Kidney tubule cell (primary cell): ENCODE measurements at regions not wholly inside any gene's neighbourhood (a gene's known extent, or its start where the extent isn't known, plus 50 kb on each side); places are given as distances from the start of the nearest gene placed in this dataset.

Source experiments
- DNase-seq: peaks from one replicate; pipeline ENCODE4 v3.0.0-alpha.2; 2018; ENCODE audit warnings: low spot score

DNA sequence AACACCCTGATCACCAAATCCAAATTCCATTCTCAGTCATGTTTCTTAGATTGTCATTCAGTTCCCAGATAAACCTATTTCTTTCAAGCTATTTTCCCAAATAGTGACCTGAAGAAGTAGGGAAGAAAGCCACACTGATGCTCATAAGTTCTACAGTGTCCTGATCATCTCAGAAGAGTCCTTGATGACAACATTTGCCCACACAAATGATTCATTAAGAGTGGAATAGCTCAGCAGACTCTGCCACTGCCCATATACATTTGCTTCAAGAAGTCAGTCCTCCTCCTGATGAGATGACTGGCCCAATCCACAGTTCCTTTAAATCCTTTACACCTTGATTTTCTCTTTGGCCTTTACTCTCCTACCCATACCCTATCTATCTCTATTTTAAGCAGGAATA is 283.7 kb upstream of the NR4A3 start:
- no peak for DNase-seq

GRCh38 chr9:99544526-99544925 is 277.2 kb upstream of the NR4A3 start:
- DNase-seq, result no peak

- no peak for DNase-seq
Measured at GRCh38 chr9:99549441-99549840, 272.2 kb upstream of the NR4A3 start.

DNA sequence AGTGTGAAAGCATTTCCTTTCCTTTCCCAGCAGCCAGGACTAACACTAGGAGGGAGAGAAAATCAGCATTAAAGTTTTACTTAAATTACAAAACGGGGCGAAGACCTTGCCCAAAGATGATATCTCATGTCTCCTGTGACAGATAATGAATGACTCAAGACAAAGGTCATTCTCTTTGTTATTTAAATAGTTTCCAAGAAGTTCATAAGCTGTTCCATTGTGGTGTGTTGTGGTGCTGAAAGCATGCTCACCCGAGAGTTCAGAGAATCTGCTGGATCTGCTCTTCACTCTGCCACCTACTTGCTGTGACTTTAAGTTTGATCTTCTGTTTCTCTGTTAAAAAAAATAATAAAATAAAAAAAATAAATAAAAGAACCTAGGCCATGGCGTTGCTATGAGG is 265.9 kb upstream of the NR4A3 start:
- no peak for DNase-seq

DNA sequence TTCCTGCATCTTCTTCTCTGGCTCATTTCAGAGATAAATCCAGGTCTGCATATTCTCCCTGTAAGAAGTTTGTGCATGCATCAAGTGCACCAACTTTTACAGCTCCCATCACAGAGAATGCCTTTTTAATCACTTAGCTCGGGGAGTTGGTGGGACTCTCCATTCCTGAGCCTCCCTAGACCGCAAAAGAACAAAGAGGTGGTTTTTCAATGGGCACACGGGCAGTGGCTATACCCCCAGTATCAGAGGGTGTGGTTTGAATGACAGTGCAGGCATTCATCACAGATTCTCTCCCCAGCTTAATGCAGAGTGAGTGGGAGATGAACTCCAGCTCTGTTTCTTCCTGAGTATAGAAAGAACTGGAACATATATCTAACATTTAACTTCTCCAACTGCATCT is 264.7 kb upstream of the NR4A3 start:
- DNase-seq, result no peak

GRCh38 chr9:99557816-99558215 is 263.9 kb upstream of the NR4A3 start:
- no peak for DNase-seq

DNA sequence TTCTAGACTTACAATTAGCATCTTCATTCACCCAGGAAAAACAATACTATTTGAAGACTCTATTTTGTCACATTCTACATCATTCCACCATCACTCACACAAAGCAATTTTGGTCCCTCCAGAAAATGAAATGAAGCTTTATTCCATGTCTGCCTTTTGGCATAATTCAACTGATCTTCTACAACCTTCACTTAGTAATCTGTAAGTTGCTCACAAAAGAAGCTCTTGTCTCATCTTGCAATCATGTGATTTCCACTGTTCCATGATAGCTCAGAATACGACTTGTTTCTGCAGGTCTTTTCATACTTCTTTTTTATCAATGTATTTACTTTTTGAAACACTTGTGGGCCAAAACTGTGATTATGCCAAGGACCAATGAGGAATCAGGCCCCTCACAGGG is 261.9 kb upstream of the NR4A3 start:
- DNase-seq, result no peak

- no peak for DNase-seq
Measured at GRCh38 chr9:99560561-99560960, 261.1 kb upstream of the NR4A3 start.

DNA sequence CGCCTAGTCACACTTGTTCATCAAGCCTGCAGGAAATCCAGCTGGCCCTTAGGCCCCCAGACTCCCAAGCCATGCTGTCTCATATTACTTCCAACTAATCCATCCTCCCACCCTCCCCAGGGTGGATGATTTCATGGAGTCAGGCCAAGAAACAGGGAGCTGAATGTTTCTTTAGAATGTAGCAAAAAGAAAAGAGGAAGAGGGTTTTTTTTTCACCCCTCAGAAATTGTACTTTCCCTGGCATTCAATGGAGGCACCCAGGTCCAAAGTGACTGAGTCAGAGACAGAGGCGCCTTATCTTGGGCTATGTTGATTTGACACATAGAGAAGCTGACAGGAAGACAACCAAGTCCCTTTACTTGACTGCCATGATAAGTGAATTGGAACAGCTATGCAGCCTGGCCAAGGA is 260.2 kb upstream of the NR4A3 start:
- no peak for DNase-seq

- no peak for DNase-seq
Measured at GRCh38 chr9:99561961-99562565, 259.6 kb upstream of the NR4A3 start.

DNA sequence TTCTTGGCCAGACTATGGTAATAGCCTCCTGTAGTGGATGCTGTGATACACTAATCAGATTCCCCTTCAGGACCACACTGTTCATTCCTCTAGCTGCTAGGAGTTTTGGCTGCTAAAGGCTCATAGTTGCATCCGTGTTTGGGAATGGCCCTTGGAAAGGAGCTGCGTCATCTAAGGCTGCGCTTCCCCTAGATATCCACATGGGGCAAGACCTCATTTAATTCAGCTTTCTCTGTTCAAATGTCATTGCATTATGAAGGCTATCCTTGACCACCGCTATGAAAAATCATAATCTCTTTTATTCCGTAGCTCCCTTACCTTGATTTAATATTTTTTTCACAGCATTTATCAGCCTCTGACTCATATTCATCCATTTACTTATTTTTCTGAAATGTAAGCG is 258.3 kb upstream of the NR4A3 start:
- DNase-seq, result no peak

GRCh38 chr9:99565203-99565602 is 256.5 kb upstream of the NR4A3 start:
- DNase-seq, result no peak

- no peak for DNase-seq
Measured at GRCh38 chr9:99567436-99567835, 254.2 kb upstream of the NR4A3 start.

- DNase-seq, result no peak
Measured at GRCh38 chr9:99569840-99570239, 251.8 kb upstream of the NR4A3 start.

DNA sequence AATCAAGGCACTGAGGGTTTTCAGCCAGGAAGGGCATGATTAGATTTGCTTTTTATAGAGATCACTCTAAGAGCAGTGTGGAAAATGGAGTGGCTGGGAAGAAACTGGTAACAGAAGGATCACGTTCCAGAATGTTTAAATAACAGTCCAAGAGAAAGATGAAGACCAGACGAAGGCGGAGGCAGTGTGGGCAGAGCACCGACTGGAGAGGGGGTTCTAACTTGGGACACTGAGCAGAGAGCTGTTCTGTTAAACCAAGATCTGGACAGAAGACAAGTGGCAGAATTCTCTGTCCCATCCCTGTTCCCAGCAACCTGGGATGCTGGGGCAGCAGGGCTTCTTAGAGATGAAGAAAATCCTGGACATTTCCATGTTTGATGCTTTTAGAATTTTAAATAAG is 249.1 kb upstream of the NR4A3 start:
- no peak for DNase-seq

GRCh38 chr9:99573085-99573484 is 248.6 kb upstream of the NR4A3 start:
- DNase-seq, result no peak

DNA sequence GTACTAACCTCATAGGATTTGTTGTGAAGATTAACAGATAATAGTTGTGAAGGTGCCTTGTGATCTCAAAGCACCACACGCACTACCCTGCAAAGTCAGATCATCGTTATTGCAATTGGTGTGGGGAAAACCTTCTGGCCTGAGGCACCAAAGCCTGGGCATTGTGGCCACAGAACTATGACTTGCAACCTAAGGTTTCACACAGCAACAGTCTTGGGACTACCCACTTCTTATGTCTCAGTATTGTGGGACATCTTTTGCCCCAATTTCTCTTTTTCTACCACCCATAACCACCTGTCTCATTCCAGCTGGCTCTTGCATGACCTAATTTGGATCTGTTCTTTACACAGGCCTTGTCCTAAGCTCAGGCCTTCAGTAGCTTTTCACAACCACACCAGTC is 247.8 kb upstream of the NR4A3 start:
- DNase-seq, result no peak

DNA sequence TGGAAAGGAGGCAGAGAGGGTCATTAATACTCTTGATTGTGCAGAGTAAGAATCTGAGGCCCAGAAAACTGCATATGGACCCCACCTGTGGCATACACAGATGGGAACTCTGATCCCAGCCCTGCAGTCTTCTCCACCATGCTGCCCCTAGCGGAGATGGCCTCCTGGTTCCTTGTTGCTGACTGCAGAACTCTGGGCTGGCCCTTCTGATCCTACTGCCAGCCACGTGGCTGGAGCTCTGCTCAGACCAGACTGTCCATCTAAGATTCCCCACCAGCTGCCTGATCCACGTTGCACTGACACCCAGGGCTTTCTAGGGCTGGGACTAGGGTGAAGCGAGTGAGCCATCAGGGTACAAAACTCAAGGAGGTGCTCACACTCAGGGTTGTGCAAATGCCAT is 245.7 kb upstream of the NR4A3 start:
- no peak for DNase-seq

GRCh38 chr9:99576876-99577275 is 244.8 kb upstream of the NR4A3 start:
- no peak for DNase-seq

DNA sequence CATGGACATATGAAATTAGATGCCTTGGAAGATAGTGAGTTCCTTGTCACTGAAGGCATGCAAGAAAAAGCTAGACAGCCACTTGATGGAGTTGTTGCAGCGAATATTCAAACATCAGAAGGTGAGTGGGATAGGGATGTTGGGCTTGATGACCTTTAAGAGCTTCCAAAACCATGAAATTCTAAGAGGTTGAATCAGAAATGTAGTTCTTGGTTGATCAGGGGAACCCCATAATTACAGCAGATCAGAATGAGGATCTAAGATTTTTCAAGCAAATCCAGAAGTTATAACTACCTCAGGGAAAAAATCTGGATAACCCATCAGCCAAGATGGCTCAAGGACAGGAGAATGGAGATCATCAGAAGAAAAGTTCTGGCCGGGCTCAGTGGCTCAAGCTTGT is 244.3 kb upstream of the NR4A3 start:
- no peak for DNase-seq

- no peak for DNase-seq
Measured at GRCh38 chr9:99578666-99579065, 243.0 kb upstream of the NR4A3 start.

DNA sequence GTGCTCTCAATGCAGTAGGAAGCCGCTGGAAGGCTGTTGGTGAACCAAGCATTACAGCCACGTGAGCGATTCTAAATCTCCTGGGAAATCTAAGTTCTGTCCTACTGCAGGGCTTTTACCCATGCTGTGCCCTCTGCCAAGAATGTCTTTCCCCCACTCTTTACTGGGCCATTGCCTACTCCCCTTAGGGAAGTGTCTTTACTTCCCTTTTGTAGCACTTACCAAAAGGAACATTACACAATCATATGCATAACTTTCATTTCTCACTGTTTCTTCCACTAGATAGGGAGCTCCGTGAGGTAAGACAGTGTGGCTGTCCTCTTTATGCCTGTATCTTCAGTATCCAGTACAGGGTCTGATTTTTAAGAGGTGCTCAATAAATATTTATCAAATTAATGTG is 241.7 kb upstream of the NR4A3 start:
- no peak for DNase-seq

DNA sequence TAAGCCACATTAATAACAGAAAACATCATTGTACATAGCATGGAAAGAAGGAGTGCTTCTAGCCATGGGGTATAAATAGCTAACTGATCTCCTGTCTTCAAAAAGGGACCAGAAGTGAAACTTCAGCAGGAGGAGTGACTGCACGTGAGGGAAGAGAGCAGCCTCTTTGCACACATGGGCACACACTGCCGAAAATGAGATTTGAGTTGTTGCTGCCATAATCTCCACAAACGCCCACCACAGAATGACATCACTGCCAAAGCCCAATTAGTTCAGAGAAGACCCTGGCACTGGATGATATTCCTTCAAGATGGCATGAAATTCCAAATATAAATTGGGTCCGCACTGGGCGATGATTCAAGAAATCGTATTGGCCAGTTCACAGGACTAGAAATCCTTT is 238.9 kb upstream of the NR4A3 start:
- DNase-seq, result no peak

DNA sequence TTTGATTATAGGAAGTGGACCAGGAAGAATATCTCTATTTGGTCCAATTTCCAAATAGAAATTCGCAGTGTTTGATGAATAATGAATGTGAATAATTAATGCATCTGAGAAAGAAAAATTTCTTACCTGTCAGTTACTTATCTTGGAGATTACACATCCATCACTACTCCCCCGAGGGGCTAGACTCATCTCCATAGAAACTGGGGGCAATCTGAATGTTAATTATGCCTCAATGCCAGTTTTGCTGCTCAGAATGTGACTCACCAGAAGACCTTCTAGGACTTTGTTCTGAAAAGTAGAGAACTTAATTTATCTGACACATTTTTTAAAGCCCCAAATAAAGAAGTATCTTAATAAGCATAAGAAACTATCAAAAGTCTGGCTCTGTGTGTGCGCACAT is 233.4 kb upstream of the NR4A3 start:
- DNase-seq, result no peak

- no peak for DNase-seq
Measured at GRCh38 chr9:99588747-99589146, 232.9 kb upstream of the NR4A3 start.
